GM12878 (cell line): ENCODE measurements at regions not wholly inside any gene's neighbourhood (a gene's known extent, or its start where the extent isn't known, plus 50 kb on each side); places are given as distances from the start of the nearest gene placed in this dataset.

Source experiments
- CTCF ChIP-seq, 3 experiments: IDR thresholded peaks in 2 of 3; conservative IDR thresholded peaks in 1 of 3; 2 replicates each; pipeline ENCODE4 v1.5.1; 2011; ENCODE audit warnings: low read depth in 3 of 3, low read length in 3 of 3, mild to moderate bottlenecking in 3 of 3, control low read depth in 2 of 3, moderate library complexity in 2 of 3, inconsistent platforms in 1 of 3, mixed read lengths in 1 of 3; ENCODE audit not compliant: control insufficient read depth in 2 of 3, insufficient read depth in 1 of 3; ENCODE audit errors: extremely low read depth in 1 of 3
- SMC3 ChIP-seq: IDR thresholded peaks from 2 replicates; pipeline ENCODE4 v1.6.1; 2011; ENCODE audit warnings: low read length, improper control_type of control experiment, borderline replicate concordance
- TF ChIP-seq, protein P1 (sequence below): fragments of 450-650 bp; formaldehyde crosslinking; IDR thresholded peaks from 2 replicates; pipeline ENCODE4 v1.4.0; 2020; ENCODE audit warnings: mild to moderate bottlenecking, moderate library complexity
- TF ChIP-seq, protein P2 (sequence below): IDR thresholded peaks from 2 replicates; pipeline ENCODE4 v1.6.1; 2011; ENCODE audit warnings: low read depth, low read length, improper control_type of control experiment, borderline replicate concordance

DNA sequence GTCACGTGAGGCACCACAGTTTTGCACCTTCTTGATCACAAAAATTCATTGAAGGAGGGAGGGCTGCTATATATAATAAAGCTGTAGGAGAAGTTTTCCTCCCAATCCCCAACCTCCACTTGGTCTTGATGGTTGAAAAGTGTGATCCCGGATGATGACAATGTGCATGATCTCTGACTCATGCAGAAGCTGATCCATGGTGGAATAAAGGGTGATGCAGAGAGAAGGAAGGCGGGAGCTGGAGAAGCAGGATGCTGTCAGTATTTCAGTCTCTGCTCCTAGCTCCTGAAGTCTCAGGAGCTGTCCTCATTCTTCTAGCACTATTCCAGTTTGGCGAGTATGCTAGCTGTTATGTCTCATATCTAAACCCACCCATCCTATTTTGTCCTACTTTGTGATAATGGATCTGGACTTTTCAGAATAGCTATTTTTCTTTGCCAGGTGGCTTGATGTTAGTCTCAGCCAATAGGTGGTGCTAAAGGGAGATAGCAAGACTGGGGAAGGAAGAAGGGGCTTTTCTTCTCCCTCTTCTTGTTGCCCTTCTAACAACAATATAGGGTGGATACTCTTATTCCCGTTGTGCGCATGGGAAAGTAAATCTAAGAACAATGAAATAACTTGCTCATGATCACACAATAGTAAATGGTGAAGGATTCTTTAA, 65.6 kb upstream of the HTR2A start (continued):
- TF ChIP-seq, protein P1, sequence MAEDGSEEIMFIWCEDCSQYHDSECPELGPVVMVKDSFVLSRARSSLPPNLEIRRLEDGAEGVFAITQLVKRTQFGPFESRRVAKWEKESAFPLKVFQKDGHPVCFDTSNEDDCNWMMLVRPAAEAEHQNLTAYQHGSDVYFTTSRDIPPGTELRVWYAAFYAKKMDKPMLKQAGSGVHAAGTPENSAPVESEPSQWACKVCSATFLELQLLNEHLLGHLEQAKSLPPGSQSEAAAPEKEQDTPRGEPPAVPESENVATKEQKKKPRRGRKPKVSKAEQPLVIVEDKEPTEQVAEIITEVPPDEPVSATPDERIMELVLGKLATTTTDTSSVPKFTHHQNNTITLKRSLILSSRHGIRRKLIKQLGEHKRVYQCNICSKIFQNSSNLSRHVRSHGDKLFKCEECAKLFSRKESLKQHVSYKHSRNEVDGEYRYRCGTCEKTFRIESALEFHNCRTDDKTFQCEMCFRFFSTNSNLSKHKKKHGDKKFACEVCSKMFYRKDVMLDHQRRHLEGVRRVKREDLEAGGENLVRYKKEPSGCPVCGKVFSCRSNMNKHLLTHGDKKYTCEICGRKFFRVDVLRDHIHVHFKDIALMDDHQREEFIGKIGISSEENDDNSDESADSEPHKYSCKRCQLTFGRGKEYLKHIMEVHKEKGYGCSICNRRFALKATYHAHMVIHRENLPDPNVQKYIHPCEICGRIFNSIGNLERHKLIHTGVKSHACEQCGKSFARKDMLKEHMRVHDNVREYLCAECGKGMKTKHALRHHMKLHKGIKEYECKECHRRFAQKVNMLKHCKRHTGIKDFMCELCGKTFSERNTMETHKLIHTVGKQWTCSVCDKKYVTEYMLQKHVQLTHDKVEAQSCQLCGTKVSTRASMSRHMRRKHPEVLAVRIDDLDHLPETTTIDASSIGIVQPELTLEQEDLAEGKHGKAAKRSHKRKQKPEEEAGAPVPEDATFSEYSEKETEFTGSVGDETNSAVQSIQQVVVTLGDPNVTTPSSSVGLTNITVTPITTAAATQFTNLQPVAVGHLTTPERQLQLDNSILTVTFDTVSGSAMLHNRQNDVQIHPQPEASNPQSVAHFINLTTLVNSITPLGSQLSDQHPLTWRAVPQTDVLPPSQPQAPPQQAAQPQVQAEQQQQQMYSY: no peak
- TF ChIP-seq CTCF (IDR thresholded peaks at IDR 0.05 in 2 of 3, conservative IDR thresholded peaks at IDR 0.05 in 1 of 3; ENCODE audit: control insufficient read depth in 2 of 3, extremely low read depth in 1 of 3, insufficient read depth in 1 of 3, low read depth in 3 of 3, low read length in 3 of 3): peak; percentile 60 to 69 (median 60); a peak in 5 of 6 replicates
- TF ChIP-seq, protein P2, sequence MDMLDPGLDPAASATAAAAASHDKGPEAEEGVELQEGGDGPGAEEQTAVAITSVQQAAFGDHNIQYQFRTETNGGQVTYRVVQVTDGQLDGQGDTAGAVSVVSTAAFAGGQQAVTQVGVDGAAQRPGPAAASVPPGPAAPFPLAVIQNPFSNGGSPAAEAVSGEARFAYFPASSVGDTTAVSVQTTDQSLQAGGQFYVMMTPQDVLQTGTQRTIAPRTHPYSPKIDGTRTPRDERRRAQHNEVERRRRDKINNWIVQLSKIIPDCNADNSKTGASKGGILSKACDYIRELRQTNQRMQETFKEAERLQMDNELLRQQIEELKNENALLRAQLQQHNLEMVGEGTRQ: no peak
- TF ChIP-seq SMC3: peak; percentile 46; the same call in 1 of the 2 replicates
